ENCODE measurements at regions not wholly inside any gene's neighbourhood (a gene's known extent, or its start where the extent isn't known, plus 50 kb on each side); places are given as distances from the start of the nearest gene placed in this dataset.

- H3K4me3 ChIP-seq = no peak overlapping the region
- H3K36me3 ChIP-seq = no peaks in the 10 kb centered on the region
- no peak for TF ChIP-seq CTCF (IDR thresholded peaks at IDR 0.05)
- no peaks in the 10 kb centered on the region for H3K9me3 ChIP-seq
- DNase-seq = no peak
- H3K4me1 ChIP-seq = no peaks in the 10 kb centered on the region
- H3K27ac ChIP-seq = no peak overlapping the region
- intact Hi-C loops (cut with DNase I; ENCODE audit: low total_unique reads) = no loop called here
- no peaks in the 10 kb centered on the region for H3K27me3 ChIP-seq
Observed at GRCh38 chr3:159144472-159144871, 342.6 kb downstream of the MFSD1 start.

- no peak overlapping the region for H3K27ac ChIP-seq
- no peak for DNase-seq
- TF ChIP-seq CTCF (IDR thresholded peaks at IDR 0.05) = no peak
Observed at GRCh38 chr3:159144891-159145290, 343.0 kb downstream of the MFSD1 start.

GRCh38 chr3:159146392-159146791 lies 344.5 kb downstream of the MFSD1 start:
- H3K4me1 ChIP-seq = no peaks in the 10 kb centered on the region
- H3K27ac ChIP-seq = no peak overlapping the region
- H3K4me3 ChIP-seq = no peak overlapping the region
- no peaks in the 10 kb centered on the region for H3K27me3 ChIP-seq
- intact Hi-C loops (cut with DNase I; ENCODE audit: low total_unique reads) = no loop called here
- H3K36me3 ChIP-seq = no peaks in the 10 kb centered on the region
- no peaks in the 10 kb centered on the region for H3K9me3 ChIP-seq
- no peak for TF ChIP-seq CTCF (IDR thresholded peaks at IDR 0.05)
- no peak for DNase-seq

More at GRCh38 chr3:159144891-159145290, 343.0 kb downstream of the MFSD1 start:
- no peaks in the 10 kb centered on the region for H3K4me1 ChIP-seq
- H3K4me3 ChIP-seq = no peak overlapping the region
- H3K9me3 ChIP-seq = no peaks in the 10 kb centered on the region
- intact Hi-C loops (cut with DNase I; ENCODE audit: low total_unique reads) = no loop called here
- H3K27me3 ChIP-seq = no peaks in the 10 kb centered on the region
- no peaks in the 10 kb centered on the region for H3K36me3 ChIP-seq

- Histone ChIP-seq H3K4me3 (no peak overlapping the region), H3K27ac (no peak overlapping the region), H3K4me1 (no peaks in the 10 kb centered on the region), H3K9me3 (no peaks in the 10 kb centered on the region), H3K36me3 (no peaks in the 10 kb centered on the region), H3K27me3 (no peaks in the 10 kb centered on the region)
- DNase-seq = no peak
- intact Hi-C loops (cut with DNase I; ENCODE audit: low total_unique reads) = no loop called here
- no peak for TF ChIP-seq CTCF (IDR thresholded peaks at IDR 0.05)
Observed at GRCh38 chr3:159146856-159147435, 345.1 kb downstream of the MFSD1 start.

- Histone ChIP-seq H3K4me1 (no peaks in the 10 kb centered on the region), H3K4me3 (no peak overlapping the region), H3K9me3 (no peaks in the 10 kb centered on the region), H3K27me3 (no peaks in the 10 kb centered on the region), H3K27ac (no peak overlapping the region), H3K36me3 (no peaks in the 10 kb centered on the region)
- DNase-seq = no peak
- no peak for TF ChIP-seq CTCF (IDR thresholded peaks at IDR 0.05)
- intact Hi-C loops (cut with DNase I; ENCODE audit: low total_unique reads) = no loop called here
Observed at GRCh38 chr3:159147813-159148212, 346.0 kb downstream of the MFSD1 start.

- H3K27ac ChIP-seq = no peak overlapping the region
- H3K36me3 ChIP-seq = no peaks in the 10 kb centered on the region
- H3K4me1 ChIP-seq = no peaks in the 10 kb centered on the region
- DNase-seq = no peak
- H3K27me3 ChIP-seq = no peaks in the 10 kb centered on the region
- no peaks in the 10 kb centered on the region for H3K9me3 ChIP-seq
- H3K4me3 ChIP-seq = no peak overlapping the region
- intact Hi-C loops (cut with DNase I; ENCODE audit: low total_unique reads) = no loop called here
- TF ChIP-seq CTCF (IDR thresholded peaks at IDR 0.05) = no peak
Observed at GRCh38 chr3:159148466-159148865, 346.6 kb downstream of the MFSD1 start.
